Ovary (tissue), 3 donors: ENCODE measurements at regions not wholly inside any gene's neighbourhood (a gene's known extent, or its start where the extent isn't known, plus 50 kb on each side); places are given as distances from the start of the nearest gene placed in this dataset.

Source experiments
- CTCF ChIP-seq, 3 donors: fragments of 450-650 bp in 2 of 3; fragments of 200-600 bp in 1 of 3; IDR thresholded peaks; one replicate each; pipeline versions ENCODE4 v1.5.1 to v1.8.0; 2016 to 2022; ENCODE audit warnings: antibody characterized with exemption in 3 of 3, mild to moderate bottlenecking in 1 of 3
- POLR2A ChIP-seq: fragments of 450-650 bp; IDR thresholded peaks from one replicate; pipeline ENCODE4 v1.6.1; 2017; ENCODE audit warnings: antibody characterized with exemption, mild to moderate bottlenecking, moderate library complexity
- donor health status: DM: no; HTN: no; CAD: no.

GRCh38 chr1:172822886-172823285 lies 164.0 kb downstream of the FASLG start:
- TF ChIP-seq CTCF (IDR thresholded peaks at IDR 0.05) (no peak), POLR2A (no peak)
